NOMO-1 treated with DMSO at 0.1 percent for 48 hours (cell line): ENCODE measurements at regions not wholly inside any gene's neighbourhood (a gene's known extent, or its start where the extent isn't known, plus 50 kb on each side); places are given as distances from the start of the nearest gene placed in this dataset.

ENCODE experiments used
- DNase-seq: peaks from one replicate; lab custom pipeline; 2025; ENCODE audit not compliant: unreplicated experiment; lab: John Stamatoyannopoulos, UW

- DNase-seq: peak; percentile 50
Measured at GRCh38 chr4:111689214-111689613, 456.0 kb upstream of the FAM241A start.

- DNase-seq: peak; percentile 2
Measured at GRCh38 chr4:111689731-111690130, 455.5 kb upstream of the FAM241A start.

- DNase-seq: no peak
Measured at GRCh38 chr4:111693758-111694157, 451.5 kb upstream of the FAM241A start.

GRCh38 chr4:111695677-111696076 is 449.6 kb upstream of the FAM241A start:
- no peak for DNase-seq

- no peak for DNase-seq
Measured at GRCh38 chr4:111696505-111696904, 448.7 kb upstream of the FAM241A start.

- no peak for DNase-seq
Measured at GRCh38 chr4:111697176-111697942, 447.9 kb upstream of the FAM241A start.

GRCh38 chr4:111698361-111698760 is 446.9 kb upstream of the FAM241A start:
- DNase-seq: no peak

GRCh38 chr4:111699165-111699564 is 446.1 kb upstream of the FAM241A start:
- DNase-seq: no peak

GRCh38 chr4:111701102-111701501 is 444.2 kb upstream of the FAM241A start:
- no peak for DNase-seq

GRCh38 chr4:111707491-111707890 is 437.8 kb upstream of the FAM241A start:
- DNase-seq: no peak

GRCh38 chr4:111712093-111712677 is 433.1 kb upstream of the FAM241A start:
- DNase-seq: no peak

- DNase-seq: no peak
Measured at GRCh38 chr4:111713276-111713675, 432.0 kb upstream of the FAM241A start.

- no peak for DNase-seq
Measured at GRCh38 chr4:111717921-111718320, 427.3 kb upstream of the FAM241A start.

- no peak for DNase-seq
Measured at GRCh38 chr4:111718763-111719559, 426.3 kb upstream of the FAM241A start.

GRCh38 chr4:111720866-111721265 is 424.4 kb upstream of the FAM241A start:
- no peak for DNase-seq

- no peak for DNase-seq
Measured at GRCh38 chr4:111722213-111722720, 423.0 kb upstream of the FAM241A start.

GRCh38 chr4:111736516-111736915 is 408.7 kb upstream of the FAM241A start:
- DNase-seq: no peak

GRCh38 chr4:111744847-111745246 is 400.4 kb upstream of the FAM241A start:
- no peak for DNase-seq

GRCh38 chr4:111748157-111748556 is 397.1 kb upstream of the FAM241A start:
- DNase-seq: no peak

GRCh38 chr4:111754003-111754402 is 391.3 kb upstream of the FAM241A start:
- no peak for DNase-seq

- DNase-seq: no peak
Measured at GRCh38 chr4:111755571-111755970, 389.7 kb upstream of the FAM241A start.

- DNase-seq: no peak
Measured at GRCh38 chr4:111761531-111761930, 383.7 kb upstream of the FAM241A start.
